Skin epidermis (tissue), 12 donors: ENCODE measurements at regions not wholly inside any gene's neighbourhood (a gene's known extent, or its start where the extent isn't known, plus 50 kb on each side); places are given as distances from the start of the nearest gene placed in this dataset.

Experiments
- H3K27ac ChIP-seq, 21 experiments: fragments of 200-600 bp; sonication (generic) in 11 of 21; one replicate each; pipeline ENCODE4 v1.5.0; 2020; ENCODE audit warnings: mild to moderate bottlenecking in 3 of 21, inconsistent platforms in 2 of 21, moderate library complexity in 2 of 21
- H3K4me3 ChIP-seq, 7 experiments: fragments of 200-600 bp; sonication (generic) in 2 of 7; one replicate each; pipeline ENCODE4 v1.5.0; 2020; ENCODE audit warnings: inconsistent platforms in 2 of 7, mild to moderate bottlenecking in 2 of 7, moderate library complexity in 1 of 7

DNA sequence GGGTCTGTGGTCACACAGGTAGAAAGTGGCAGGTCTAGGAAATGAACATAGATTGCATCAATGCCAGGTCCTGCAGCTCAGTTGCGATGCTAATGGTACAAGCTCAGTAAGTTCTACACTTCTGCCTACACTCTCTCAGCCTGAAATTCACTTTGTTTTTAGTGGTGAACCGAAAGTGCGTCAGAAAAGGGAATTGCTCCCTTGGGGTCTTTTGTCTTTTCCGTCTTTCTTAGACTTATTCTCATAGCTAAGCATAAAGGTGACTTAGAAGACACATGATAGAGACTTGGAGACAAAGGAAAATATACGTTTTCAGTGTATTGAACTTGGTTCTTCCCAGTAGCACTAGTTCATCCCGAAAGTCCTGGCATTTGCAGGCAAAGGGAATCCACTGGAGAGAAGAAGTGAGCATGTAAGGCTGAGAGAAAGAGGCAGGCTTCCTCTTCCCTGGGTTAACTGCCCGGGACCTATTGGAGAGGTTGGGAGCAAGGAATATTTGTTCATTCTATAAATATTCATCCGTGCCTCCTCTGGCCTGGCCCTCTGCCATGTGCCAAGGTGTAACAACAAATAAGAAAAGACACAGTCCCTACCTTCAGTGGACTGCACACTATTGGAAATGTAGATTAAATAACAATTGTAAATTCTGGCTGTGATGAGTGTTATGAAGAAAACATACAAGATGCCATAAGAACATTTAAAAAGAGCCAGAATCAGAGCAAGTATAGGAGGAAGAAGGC, 785.8 kb downstream of the MED13L start:
- H3K4me3 ChIP-seq: no peak overlapping the region

DNA sequence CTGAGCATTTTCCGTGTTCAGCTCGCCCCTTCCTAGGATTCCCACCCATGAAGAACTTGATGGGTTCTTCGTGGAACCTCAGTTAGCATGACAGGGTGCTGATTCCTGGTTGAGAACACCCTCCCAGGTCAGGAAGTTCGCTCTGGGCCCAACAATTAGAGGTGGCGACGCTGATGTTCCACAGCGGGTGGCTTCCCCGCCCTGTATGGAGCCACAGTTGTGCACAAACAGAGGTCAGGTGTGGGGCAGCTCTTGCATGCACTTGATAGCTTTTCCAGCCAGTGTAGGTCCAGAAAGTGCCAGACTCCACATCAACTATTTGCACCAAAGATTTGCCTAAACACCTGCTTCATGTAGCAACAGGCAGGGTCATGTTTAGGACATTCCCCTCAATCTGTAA, 788.2 kb downstream of the MED13L start:
- Histone ChIP-seq H3K4me3 (no peak overlapping the region), H3K27ac (no peak overlapping the region)

More for the DNA sequence above, 785.8 kb downstream of the MED13L start:
- H3K27ac ChIP-seq: no peak overlapping the region

DNA sequence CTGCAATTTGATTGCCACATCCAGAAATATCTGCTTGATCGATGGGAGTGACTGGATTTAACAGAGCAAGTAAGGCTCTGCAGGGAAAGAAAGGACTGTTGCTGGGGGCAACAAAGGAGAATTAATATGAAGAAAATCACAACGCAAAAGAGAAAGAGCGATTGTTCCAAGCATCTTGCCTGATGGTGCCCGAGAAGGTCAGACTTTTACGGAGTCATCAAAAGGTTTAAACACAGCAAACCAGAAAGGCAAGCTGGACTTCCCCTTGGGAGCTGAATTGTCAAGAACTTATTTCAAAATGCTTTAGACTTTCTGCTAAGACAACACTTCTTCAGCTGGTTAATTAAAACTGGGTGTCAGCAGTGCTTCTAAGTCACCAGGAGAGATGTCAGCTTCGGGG, 791.5 kb downstream of the MED13L start:
- no peak overlapping the region for H3K27ac ChIP-seq
- H3K4me3 ChIP-seq: no peak overlapping the region

DNA sequence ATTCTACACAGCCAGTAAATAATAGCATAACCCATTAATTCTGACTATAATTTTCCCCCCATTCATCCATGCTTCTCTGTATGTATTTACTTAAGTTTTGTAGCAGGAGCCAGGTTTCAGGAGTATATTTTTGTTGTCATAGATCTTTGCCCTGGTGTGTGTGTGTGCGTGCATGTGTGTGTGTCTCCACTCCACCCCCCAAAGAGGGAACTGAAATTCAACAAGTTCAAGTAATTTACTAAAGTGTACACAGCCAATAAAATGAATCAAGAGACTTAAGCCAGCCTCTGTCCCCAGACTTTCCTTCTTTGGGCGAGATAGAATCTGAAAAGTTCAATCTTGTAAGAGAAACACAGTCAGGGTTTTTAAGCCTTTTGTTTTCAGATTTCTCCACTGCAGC, 792.0 kb downstream of the MED13L start:
- no peak overlapping the region for H3K4me3 ChIP-seq
- no peak overlapping the region for H3K27ac ChIP-seq

DNA sequence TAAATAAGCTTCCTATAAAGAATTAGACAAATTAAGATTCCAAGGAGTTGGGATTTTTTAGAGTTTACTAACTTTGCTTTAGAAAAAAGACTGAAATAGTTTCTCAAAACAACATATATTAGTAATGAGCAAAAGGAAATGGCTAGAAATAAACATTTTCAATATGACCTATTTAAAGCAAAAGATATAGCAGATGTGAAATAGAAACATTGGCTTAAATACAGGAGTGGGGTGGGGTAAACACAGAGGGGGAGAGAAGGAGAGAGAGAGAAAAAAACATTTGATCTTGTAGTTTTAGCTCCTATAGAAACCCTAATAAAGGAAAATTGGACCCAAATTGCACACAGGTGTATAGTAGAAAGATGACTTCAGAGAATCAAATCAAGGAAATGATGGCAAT, 794.5 kb downstream of the MED13L start:
- no peak overlapping the region for H3K4me3 ChIP-seq
- H3K27ac ChIP-seq: no peak overlapping the region

DNA sequence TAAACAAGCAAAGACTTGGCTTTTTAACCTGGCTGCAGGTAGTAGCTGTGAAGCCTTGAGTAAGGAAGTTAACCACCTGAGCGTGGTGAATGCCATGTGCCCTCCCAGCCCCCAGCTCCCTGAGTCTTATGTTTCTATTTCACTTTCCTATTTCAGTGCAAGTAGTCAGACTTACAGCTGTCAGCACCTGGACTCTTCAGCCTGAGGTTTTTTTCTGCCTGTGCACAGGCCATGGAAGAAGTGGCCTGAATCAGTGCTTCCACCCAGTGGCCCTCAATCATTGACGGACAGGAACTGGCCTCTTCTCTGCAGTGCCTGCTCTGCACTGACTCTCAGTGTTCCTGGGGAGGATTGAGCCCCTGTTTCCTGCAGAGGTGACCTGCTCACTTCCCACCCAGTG, 796.4 kb downstream of the MED13L start:
- no peak overlapping the region for H3K4me3 ChIP-seq
- no peak overlapping the region for H3K27ac ChIP-seq

DNA sequence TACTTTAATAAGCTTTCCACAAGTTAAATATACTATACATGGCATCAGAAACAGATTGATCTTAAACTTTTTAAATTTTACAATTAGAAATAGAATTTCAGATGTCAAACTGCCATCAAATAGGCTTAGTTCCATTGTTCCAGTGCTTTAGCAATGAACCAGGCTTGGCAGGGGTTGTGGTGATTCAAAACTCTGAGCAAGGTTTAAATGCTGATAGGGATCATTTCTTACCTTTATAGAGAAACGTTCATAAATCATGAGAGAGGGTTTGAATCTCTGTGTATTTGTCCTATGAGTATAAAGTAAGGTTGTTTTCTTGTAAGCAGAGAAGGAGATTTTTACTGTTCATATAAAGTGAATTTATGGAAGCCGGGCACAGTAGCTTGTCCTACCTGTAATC, 794.5 kb upstream of the TBX3 start:
- Histone ChIP-seq H3K27ac (no peak overlapping the region), H3K4me3 (no peak overlapping the region)

DNA sequence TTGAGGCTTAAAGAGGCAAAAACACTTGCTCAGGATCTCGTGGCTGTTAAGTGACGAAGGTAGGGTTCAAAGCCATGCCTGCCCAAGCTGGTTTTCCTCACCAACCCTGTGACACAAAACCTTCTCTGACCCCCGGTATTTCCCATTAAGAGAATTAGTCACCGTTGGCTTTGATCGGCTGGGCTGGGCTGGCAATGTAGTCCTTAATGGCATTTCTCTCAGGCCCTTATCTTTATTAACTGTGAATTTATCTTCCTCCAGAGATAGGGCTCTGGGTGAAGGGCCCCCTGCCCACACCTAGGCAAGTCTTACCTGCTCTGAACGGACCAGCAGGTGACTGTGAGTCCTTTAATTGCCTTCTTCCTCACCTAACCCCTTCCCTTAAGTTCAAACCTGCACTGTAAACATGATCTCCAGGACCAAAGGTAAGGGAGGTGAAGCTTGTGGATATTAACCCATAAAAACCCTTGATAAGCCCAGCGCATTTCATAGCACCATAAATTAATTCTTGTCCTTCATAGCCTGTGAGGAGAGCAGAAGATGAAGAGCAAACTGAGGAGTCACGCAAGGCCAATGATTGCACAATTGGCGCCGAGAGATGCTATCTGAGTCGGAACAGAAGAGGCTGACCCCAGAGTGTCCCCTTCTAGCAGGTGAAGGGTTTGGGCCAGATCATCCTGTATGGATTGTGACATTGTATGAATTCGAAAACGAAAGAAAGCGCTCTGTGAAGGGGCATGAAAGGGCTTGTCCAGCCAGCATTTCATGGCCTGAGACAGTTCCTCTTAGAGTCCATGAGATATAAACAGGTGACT, 790.8 kb upstream of the TBX3 start:
- H3K4me3 ChIP-seq: no peak overlapping the region
- no peak overlapping the region for H3K27ac ChIP-seq

DNA sequence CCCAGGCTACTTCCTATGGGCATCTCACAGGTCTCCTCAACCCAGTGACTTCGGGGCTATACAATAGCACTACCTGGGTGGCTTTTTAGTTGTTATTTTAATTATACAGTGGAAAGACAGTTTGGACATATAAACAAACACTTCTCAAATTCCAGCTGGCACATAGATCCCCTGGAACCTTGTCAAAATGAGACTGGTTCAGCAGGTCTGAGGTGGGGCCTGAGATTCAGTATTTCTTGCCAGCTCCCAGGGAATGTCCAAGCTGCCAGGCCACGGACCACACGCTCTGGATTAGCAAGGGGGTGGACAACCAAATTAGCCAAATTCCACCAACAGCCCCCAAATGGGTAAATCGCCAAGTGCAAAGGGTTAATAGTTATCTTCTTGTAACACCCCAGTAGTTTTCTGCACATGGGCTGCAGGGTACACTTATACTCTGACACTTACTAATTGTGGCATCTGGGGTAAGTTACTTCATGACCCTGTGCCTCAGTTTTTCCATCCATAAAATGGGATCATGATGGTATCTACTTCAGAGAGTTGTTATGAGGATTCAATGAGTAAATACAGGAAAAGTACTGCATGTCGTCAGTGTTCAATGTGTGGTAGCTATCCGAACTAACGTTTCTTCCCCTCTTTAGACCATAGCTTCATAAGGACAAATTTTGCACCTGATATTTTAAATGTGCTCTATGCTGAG, 789.4 kb upstream of the TBX3 start:
- Histone ChIP-seq H3K27ac (no peak overlapping the region), H3K4me3 (no peak overlapping the region)

DNA sequence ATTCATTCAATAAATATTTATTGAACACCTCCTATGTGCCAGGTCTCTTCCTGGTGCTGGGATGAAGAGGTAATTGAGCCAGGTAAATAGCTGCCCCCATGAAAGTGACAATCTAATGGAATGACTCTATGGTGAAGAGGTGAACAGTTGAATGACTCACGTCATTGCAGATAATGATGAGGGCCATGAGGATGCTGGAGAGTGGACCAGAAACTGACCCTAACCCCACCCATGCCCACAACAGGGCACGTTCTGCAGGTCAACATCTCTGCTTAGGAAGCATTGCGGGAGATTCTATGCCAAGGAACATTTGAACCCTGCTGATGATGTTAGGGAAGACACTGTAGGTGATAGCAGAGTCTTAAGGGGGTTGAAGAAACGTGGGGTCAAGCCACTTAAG, 788.9 kb upstream of the TBX3 start:
- no peak overlapping the region for H3K27ac ChIP-seq
- H3K4me3 ChIP-seq: no peak overlapping the region

DNA sequence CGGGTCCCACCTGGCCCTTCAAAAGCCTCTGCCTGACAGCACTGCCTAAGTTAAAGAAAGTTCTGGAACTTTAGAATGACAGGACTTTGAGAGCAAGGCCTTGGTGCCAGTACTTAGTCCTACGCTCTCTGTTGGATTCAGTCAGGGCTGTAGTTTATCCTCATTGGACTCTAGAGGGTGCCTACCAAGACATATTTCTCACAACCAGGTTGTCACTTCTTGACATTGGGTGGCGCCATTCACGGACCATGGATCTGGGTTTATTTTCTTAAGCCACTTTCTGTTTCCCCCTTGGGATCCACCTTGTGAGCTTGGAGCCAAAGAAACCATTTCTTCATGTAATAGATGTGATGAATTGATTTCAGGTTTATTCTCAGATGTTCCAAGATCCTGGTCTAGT, 787.0 kb upstream of the TBX3 start:
- no peak overlapping the region for H3K4me3 ChIP-seq
- H3K27ac ChIP-seq: no peak overlapping the region

DNA sequence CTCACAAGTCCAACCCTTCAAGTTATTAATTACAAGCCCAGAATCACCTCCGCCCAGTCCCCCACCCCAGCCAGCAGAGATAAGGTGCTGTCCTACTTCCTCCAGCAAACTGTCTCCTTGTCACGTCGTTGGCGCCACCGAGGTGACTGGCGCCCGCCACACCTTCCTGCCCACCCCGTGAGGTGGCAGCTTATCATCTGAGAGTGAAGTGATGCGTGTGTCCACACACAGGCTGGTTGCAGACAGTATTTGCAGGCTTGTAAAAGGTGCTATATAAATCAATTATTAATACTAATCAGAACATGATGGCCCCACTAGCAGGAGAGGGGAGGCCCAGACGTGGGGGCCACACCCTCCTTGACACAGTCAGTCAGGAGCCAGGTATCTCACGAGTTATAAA, 786.6 kb upstream of the TBX3 start:
- H3K27ac ChIP-seq: no peak overlapping the region
- no peak overlapping the region for H3K4me3 ChIP-seq

DNA sequence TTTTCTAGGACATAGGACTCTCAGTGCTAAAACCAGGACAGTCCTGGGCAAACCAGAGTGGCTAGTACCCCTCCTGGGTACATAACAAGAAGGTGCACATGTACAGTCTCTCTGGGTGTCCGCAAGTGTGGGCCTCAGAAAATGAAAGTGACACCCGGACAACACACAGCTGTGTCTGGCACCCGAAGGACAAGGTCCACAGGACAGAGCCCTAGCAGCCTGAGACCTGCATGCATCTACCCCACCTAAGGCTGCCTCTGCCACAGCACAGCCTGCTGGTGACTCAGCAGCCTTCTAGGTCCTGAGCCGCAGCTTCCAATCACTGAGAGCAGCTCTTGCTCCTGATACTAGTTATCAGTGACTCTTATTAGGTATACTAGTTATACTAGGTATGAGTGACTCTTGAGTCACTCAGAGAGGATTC, 784.1 kb upstream of the TBX3 start:
- H3K4me3 ChIP-seq: no peak overlapping the region
- H3K27ac ChIP-seq: no peak overlapping the region

DNA sequence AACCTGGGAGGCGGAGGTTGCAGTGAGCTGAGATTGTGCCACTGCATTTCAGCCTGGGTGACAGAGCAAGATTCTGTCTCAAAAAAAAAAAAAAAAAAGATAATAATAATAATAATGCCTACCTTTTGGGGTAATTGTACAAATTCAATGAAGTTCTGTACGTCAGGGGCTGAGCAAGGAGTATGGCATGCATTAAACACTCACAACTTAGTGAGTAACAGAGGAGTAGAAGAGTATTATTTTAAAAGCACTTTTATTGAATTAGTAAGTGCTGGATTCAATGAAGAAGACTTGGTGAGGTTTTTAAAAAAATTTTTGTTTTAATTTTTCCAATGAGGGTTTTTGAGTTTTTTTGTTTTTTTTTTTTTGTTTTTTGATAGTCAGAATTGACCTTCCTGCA, 783.6 kb upstream of the TBX3 start:
- H3K4me3 ChIP-seq: no peak overlapping the region
- no peak overlapping the region for H3K27ac ChIP-seq

DNA sequence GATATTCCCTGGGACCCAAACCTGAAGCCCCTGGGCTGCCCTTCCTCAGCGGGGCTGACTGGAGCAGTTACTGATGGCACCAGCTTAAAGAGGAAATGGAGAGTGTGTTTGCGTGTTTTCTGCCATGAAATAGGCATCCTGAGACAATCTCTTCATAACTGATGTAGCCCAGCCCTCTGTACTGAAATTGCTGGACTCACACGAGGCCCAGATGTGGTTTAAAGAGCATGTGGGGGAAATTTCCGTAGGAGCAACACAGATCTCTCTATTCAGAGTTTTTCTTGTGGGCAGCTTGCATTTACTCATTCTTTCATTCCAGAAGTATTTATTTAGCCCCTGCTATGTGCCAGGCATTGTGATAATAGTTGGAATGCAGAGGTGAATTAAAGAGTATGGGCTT, 782.1 kb upstream of the TBX3 start:
- Histone ChIP-seq H3K27ac (no peak overlapping the region), H3K4me3 (no peak overlapping the region)

DNA sequence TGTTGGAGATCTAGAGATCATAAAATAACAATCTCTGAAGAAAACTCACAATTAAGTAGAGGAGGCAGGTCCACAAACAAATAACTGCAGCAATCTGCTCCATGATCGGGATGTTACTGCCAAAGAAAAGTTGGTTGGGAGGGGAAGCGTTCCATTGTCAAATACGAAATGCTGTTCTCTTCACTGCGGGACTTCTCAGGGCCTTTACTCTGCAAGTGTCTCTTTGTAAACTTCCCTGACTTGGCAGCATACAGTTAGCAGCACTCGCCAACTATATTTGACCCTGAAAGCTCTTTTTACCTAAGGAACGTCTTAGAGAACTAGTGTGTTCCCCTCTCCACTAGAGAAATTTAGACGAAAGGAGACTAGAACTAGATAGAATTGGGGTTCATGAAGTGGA, 780.7 kb upstream of the TBX3 start:
- H3K4me3 ChIP-seq: no peak overlapping the region
- H3K27ac ChIP-seq: no peak overlapping the region

DNA sequence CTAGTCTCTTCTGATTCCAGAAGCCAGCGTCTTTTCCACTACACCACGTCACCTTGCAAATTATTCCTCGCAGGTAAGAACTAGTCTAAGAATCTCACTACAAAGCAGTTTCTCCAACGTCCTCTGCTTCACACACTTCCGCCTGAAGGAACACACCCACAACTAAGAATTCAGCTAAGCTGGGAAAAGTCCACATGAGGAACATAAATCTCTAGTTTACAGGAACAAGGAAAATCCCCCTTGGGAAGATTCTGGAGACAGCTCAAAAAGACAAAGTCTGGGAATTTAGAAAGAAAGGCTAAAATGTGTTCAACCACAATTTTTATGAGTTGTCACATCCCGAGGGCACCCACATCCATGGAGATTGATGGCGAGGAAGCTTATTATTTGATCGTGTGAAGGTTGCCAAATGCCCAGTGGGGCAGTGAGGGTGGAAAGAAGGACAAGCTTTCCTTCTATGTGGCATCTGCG, 780.2 kb upstream of the TBX3 start:
- Histone ChIP-seq H3K27ac (peak overlapping the region in 1 of 21 experiments; percentile 41), H3K4me3 (no peak overlapping the region)

DNA sequence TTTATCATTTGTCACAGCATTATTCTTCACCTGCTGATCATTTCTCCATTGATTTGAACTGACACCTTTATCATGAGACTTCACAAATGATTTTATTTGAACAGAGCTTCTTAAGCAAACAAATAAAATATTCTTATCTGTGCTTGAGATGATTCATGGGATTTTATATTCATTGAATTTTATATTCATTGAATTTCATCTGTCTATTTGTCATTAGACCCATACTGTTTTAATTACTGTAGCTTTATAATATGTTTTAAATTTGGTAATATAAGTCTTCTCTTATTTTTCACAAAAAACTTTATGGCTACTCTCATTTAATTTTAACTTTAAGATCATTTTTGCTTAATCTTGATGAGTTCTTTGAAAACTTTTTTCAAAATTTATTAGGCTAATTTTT, 777.4 kb upstream of the TBX3 start:
- Histone ChIP-seq H3K4me3 (no peak overlapping the region), H3K27ac (no peak overlapping the region)

DNA sequence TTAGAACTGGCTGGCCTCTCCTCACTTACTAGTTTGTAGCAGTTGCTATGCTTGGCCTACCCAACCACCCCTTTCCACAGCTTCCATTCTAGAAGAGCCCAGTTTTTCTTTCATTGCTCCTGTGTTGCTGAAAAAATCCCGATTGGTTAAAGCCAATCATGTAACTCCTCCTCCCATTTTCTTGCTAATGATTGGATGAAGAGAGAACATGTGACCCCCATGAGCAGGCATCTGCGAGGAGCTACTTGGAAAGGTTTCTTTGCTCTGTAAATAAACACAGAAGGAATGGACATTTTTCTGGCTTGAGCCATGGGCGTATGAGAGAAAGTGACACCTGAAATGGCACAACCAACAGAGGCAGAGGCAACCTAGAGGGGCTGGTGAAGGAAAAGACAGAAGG, 773.8 kb upstream of the TBX3 start:
- no peak overlapping the region for H3K27ac ChIP-seq
- H3K4me3 ChIP-seq: no peak overlapping the region

DNA sequence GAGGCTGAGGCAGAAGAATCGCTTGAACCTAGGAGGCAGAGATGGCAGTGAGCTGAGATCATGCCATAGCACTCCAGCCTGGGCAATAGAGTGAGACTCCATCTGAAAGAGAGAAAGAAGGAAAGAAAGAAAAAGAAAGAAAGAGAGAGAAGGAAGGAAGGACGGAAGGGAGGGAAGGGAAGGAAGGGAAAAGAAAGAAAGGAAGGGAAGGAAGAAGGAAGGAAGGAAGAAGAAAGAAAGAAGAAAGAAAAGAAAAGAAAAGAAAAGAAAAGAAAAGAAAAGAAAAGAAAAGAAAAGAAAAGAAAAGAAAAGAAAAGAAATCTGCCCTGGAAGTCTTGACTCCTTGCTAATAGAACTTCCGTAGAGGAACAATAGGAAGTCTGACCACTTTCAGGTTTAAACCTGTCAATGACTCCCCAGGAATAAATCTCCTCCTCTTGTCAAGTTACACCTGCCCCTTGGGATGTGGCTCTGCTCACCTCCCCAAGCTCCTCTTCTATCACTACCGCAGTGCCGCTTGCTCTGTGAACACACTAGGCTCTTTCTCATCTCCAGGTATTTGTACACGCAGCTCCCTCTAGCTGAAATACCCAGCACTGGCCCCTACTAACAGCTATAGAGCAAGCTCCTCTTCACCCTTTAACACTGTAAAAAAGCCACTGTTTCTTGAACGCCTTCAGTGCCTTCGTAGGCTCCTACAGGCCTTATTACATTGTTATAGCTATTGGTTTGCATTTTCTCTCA, 773.1 kb upstream of the TBX3 start:
- no peak overlapping the region for H3K27ac ChIP-seq
- H3K4me3 ChIP-seq: no peak overlapping the region
